Transverse colon (tissue), 3 donors: ENCODE measurements at regions not wholly inside any gene's neighbourhood (a gene's known extent, or its start where the extent isn't known, plus 50 kb on each side); places are given as distances from the start of the nearest gene placed in this dataset.

Source experiments
- CTCF ChIP-seq, 5 experiments: fragments of 200-600 bp in 3 of 5; fragments of 450-650 bp in 2 of 5; sonication (generic) in 3 of 5; IDR thresholded peaks; 1 replicate in 2 of 5; 2 replicates in 3 of 5; pipeline ENCODE4 v1.5.1; 2016 to 2017; ENCODE audit warnings: antibody characterized with exemption in 5 of 5, inconsistent platforms in 3 of 5, mild to moderate bottlenecking in 2 of 5, moderate library complexity in 1 of 5
- EP300 ChIP-seq: sonication (generic); formaldehyde crosslinking; IDR thresholded peaks from one replicate; pipeline ENCODE4 v1.6.1; 2017; ENCODE audit warnings: antibody characterized with exemption, low read depth
- POLR2A ChIP-seq: fragments of 450-650 bp; IDR thresholded peaks from one replicate; pipeline ENCODE4 v1.6.1; 2016; ENCODE audit warnings: antibody characterized with exemption, mild to moderate bottlenecking, moderate library complexity

GRCh38 chr10:59432207-59432900 lies 70.0 kb upstream of the FAM13C start:
- TF ChIP-seq CTCF (IDR thresholded peaks at IDR 0.05) (no peak), POLR2A (no peak), EP300 (no peak)
